OCI-LY7 (cell line): ENCODE measurements at regions not wholly inside any gene's neighbourhood (a gene's known extent, or its start where the extent isn't known, plus 50 kb on each side); places are given as distances from the start of the nearest gene placed in this dataset.

Experiments used
- BruUV-seq: library from RNA; stranded (reverse); fragments of 400-500 nt; replicated peaks from 2 replicates; lab custom pipeline; 2021; lab: Mats Ljungman, UMichigan
- CTCF ChIA-PET: fragments of 300-600 bp; sonication (Branson Sonifier 250); formaldehyde crosslinking; loops from one replicate; lab custom pipeline; 2022; ENCODE audit warnings: antibody characterized with exemption; ENCODE audit not compliant: unreplicated experiment; lab: Charles Lee
- POLR2A ChIA-PET: fragments of 300-600 bp; sonication (Branson Sonifier 250); formaldehyde crosslinking; loops from one replicate; lab custom pipeline; 2022; ENCODE audit warnings: antibody characterized with exemption; lab: Charles Lee
- DNase-seq: peaks from one replicate; pipeline ENCODE4 v3.0.0-alpha.2; 2015; ENCODE audit warnings: low spot score
- H2AFZ ChIP-seq: fragments of 200-600 bp; sonication (generic), shearing (Covaris generic); 2 replicates; pipeline ENCODE4 v1.6.1; 2014; ENCODE audit warnings: mild to moderate bottlenecking, antibody characterized with exemption, low read length, moderate library complexity
- H3K27ac ChIP-seq: fragments of 200-600 bp; sonication (generic); 2 replicates; pipeline ENCODE4 v1.5.1; 2014; ENCODE audit warnings: mixed run types, low read depth, mild to moderate bottlenecking, moderate library complexity, low read length, inconsistent platforms; ENCODE audit not compliant: poor library complexity, severe bottlenecking
- H3K36me3 ChIP-seq: fragments of 200-600 bp; sonication (generic); 2 replicates; pipeline ENCODE4 v1.6.1; 2014; ENCODE audit warnings: mild to moderate bottlenecking, antibody characterized with exemption, low read length, moderate library complexity, mixed read lengths; ENCODE audit not compliant: insufficient read depth
- H3K4me1 ChIP-seq: fragments of 200-600 bp; sonication (generic); 2 replicates; pipeline ENCODE4 v1.5.1; 2014; ENCODE audit warnings: mild to moderate bottlenecking, low read length; ENCODE audit not compliant: insufficient read depth, poor library complexity, severe bottlenecking
- H3K4me2 ChIP-seq: fragments of 200-600 bp; sonication (generic); 2 replicates; pipeline ENCODE4 v1.6.1; 2014; ENCODE audit warnings: mild to moderate bottlenecking, low read length
- H3K4me3 ChIP-seq: fragments of 200-600 bp; sonication (generic); 2 replicates; pipeline ENCODE4 v1.5.1; 2014; ENCODE audit warnings: mild to moderate bottlenecking, low read depth, low read length; ENCODE audit not compliant: poor library complexity, severe bottlenecking
- H3K79me2 ChIP-seq: fragments of 200-600 bp; sonication (generic); 2 replicates; pipeline ENCODE4 v1.6.1; 2016; ENCODE audit warnings: low read depth, mild to moderate bottlenecking, low read length, moderate library complexity, mixed read lengths; ENCODE audit not compliant: insufficient read depth
- H3K9me2 ChIP-seq: fragments of 200-600 bp; sonication (generic); 2 replicates; pipeline ENCODE4 v1.6.1; 2016; ENCODE audit warnings: mild to moderate bottlenecking, low read length, mixed read lengths; ENCODE audit not compliant: insufficient read depth
- H3K9me3 ChIP-seq: fragments of 200-600 bp; sonication (generic); 2 replicates; pipeline ENCODE4 v1.6.1; 2014; ENCODE audit warnings: mild to moderate bottlenecking, mixed run types, low read length, mixed read lengths
- H4K20me1 ChIP-seq: fragments of 200-600 bp; sonication (generic); 2 replicates; pipeline ENCODE4 v1.6.1; 2014; ENCODE audit warnings: mild to moderate bottlenecking, antibody characterized with exemption, low read length, moderate library complexity, mixed read lengths; ENCODE audit not compliant: insufficient read depth
- EZH2phosphoT487 ChIP-seq: fragments of 200-600 bp; sonication (generic); IDR thresholded peaks from 2 replicates; pipeline ENCODE4 v1.6.1; 2018; ENCODE audit warnings: low read depth, borderline replicate concordance, mild to moderate bottlenecking, mixed run types, antibody characterized with exemption, low read length, moderate library complexity, mixed read lengths
- intact Hi-C: fragments of 100-400 bp; cut with micrococcal nuclease; formaldehyde crosslinking; loops from one replicate; pipeline ENCODE4 v1.10.0; 2022; ENCODE audit not compliant: unreplicated experiment
- TF ChIP-seq, protein P1 (sequence below): fragments of 200-600 bp; sonication (generic); conservative IDR thresholded peaks from 2 replicates; pipeline ENCODE4 v1.5.1; 2014; ENCODE audit warnings: mild to moderate bottlenecking, antibody characterized with exemption, low read length, moderate library complexity, mixed read lengths

DNA sequence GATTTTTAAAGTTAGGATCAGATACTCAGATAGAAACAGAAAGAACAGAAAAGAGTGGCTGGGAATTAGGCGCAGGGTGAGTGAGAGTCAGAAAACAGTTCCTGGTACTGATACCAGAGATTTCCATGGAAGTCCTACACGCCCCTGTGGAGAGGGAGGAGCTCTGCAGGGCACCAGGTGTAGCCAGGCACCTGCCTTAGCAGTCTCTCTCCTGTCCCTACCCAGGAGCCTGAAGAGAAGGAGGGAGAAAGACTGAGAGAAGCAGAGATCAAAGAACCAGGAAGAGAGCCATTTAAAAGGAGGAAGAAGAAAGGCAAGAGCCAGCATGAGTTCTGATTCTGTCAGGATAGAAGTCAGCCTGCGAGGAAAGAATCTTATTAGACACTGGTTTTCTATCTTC lies 65.0 kb downstream of the CBLN1 start:
- H3K79me2 ChIP-seq = no peaks in the 10 kb centered on the region
- H3K27ac ChIP-seq = no peak overlapping the region
- no peak overlapping the region for H3K4me3 ChIP-seq
- no peak for DNase-seq
- BruUV-seq = no TSS peak
- H4K20me1 ChIP-seq = no peaks in the 10 kb centered on the region
- POLR2A ChIA-PET = no interaction called here
- H3K4me2 ChIP-seq = no peak overlapping the region
- no peaks in the 10 kb centered on the region for H3K9me3 ChIP-seq
- no peak for TF ChIP-seq EZH2phosphoT487
- TF ChIP-seq, protein P1, sequence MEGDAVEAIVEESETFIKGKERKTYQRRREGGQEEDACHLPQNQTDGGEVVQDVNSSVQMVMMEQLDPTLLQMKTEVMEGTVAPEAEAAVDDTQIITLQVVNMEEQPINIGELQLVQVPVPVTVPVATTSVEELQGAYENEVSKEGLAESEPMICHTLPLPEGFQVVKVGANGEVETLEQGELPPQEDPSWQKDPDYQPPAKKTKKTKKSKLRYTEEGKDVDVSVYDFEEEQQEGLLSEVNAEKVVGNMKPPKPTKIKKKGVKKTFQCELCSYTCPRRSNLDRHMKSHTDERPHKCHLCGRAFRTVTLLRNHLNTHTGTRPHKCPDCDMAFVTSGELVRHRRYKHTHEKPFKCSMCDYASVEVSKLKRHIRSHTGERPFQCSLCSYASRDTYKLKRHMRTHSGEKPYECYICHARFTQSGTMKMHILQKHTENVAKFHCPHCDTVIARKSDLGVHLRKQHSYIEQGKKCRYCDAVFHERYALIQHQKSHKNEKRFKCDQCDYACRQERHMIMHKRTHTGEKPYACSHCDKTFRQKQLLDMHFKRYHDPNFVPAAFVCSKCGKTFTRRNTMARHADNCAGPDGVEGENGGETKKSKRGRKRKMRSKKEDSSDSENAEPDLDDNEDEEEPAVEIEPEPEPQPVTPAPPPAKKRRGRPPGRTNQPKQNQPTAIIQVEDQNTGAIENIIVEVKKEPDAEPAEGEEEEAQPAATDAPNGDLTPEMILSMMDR = no peak
- H3K4me1 ChIP-seq = no peaks in the 10 kb centered on the region
- no peaks in the 10 kb centered on the region for H3K9me2 ChIP-seq
- no peaks in the 10 kb centered on the region for H3K36me3 ChIP-seq
- intact Hi-C loops = no loop called here
- no peak overlapping the region for H2AFZ ChIP-seq
- CTCF ChIA-PET = no interaction called here

DNA sequence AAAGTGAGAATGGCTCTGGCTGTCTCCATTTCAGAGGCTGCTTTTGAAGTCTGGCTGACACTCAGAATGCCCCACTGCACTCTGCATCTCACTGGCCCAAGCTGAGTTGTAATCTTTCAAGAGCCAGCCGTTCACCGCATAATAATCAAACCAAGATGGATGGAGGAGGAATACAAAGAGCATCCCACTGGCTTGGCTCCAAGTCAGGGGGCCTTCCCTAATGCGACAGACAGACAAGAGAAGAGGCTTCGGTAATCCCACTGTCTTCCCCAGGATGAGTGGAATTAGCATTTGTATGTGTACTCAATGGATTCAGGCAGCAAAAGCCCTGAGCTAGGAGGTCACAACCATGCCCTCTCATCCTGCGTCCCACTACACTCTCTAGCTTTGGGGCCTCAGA lies 68.0 kb downstream of the CBLN1 start:
- H3K36me3 ChIP-seq = no peaks in the 10 kb centered on the region
- no peaks in the 10 kb centered on the region for H3K9me3 ChIP-seq
- no peaks in the 10 kb centered on the region for H3K4me1 ChIP-seq
- no peaks in the 10 kb centered on the region for H4K20me1 ChIP-seq
- H3K4me2 ChIP-seq = no peak overlapping the region
- ChIA-PET POLR2A (no interaction called here), CTCF (no interaction called here)
- no peaks in the 10 kb centered on the region for H3K9me2 ChIP-seq
- TF ChIP-seq, protein P1 = no peak
- TF ChIP-seq EZH2phosphoT487 = no peak
- no peaks in the 10 kb centered on the region for H3K79me2 ChIP-seq
- no peak overlapping the region for H3K4me3 ChIP-seq
- no TSS peak for BruUV-seq
- intact Hi-C loops = no loop called here
- H2AFZ ChIP-seq = no peak overlapping the region
- no peak for DNase-seq
- H3K27ac ChIP-seq = no peak overlapping the region

DNA sequence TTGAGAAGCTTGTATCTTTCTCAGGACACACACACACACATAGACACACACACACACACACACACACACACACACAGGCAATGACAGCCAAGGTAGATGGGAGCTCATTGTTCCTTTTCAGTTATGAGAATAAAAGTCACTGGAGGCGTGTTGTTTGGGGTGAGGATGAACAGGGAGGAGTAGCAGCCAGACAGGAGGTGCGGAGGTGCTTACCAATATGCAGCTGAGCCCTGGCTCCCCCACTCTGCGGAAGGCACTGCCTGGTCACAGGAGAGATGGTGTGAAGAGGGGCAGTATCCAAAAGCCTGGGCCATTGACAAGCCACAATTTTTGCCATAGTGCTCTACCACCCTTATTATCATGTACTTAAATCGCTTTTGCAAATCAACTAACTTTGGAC lies 77.4 kb downstream of the CBLN1 start:
- no peaks in the 10 kb centered on the region for H3K36me3 ChIP-seq
- no peaks in the 10 kb centered on the region for H4K20me1 ChIP-seq
- no peaks in the 10 kb centered on the region for H3K4me1 ChIP-seq
- H3K4me2 ChIP-seq = no peak overlapping the region
- DNase-seq = no peak
- no peaks in the 10 kb centered on the region for H3K9me3 ChIP-seq
- no peak for TF ChIP-seq EZH2phosphoT487
- TF ChIP-seq, protein P1 = no peak
- no peak overlapping the region for H3K27ac ChIP-seq
- CTCF ChIA-PET = no interaction called here
- intact Hi-C loops = no loop called here
- no peaks in the 10 kb centered on the region for H3K79me2 ChIP-seq
- H3K4me3 ChIP-seq = no peak overlapping the region
- BruUV-seq = no TSS peak
- H3K9me2 ChIP-seq = no peaks in the 10 kb centered on the region
- H2AFZ ChIP-seq = no peak overlapping the region
- POLR2A ChIA-PET = interaction anchor here (0.5 to 0.8 kb wide), 2 partner anchors 59 to 855 kb away, joined by 3 read pairs; no protein-coding TSS in a partner anchor
